HCT116 (cell line): ENCODE measurements at regions not wholly inside any gene's neighbourhood (a gene's known extent, or its start where the extent isn't known, plus 50 kb on each side); places are given as distances from the start of the nearest gene placed in this dataset.
A peak's percentile ranks its signal among the peaks of the same experiment; 100 is the strongest.
"Not testable (repeated sequence)": the region's sequence is repeated elsewhere in the genome, so short reads cannot be mapped to it uniquely, and the experiment has no call there.

Experiments
- ATAC-seq: fragments of 200-7000 bp; cut with Tn5 transposase; 2 replicates; pipeline ENCODE4 v1.9.1; 2020; ENCODE audit warnings: mild to moderate bottlenecking, moderate library complexity
- BruUV-seq: library from RNA; stranded (reverse); fragments of 400-500 nt; replicated peaks from 2 replicates; lab custom pipeline; 2021; lab: Mats Ljungman, UMichigan
- CTCF ChIA-PET: fragments of 300-600 bp; sonication (Branson Sonifier 250); formaldehyde crosslinking; loops from one replicate; lab custom pipeline; 2021; ENCODE audit warnings: antibody characterized with exemption; lab: Charles Lee
- POLR2A ChIA-PET: fragments of 300-600, 350-600 bp; sonication (Branson Sonifier 250); formaldehyde crosslinking; loops from one replicate; lab custom pipeline; 2021; ENCODE audit warnings: antibody characterized with exemption; lab: Charles Lee
- RAD21 ChIA-PET, 2 experiments: fragments of 300-600 bp; sonication (Branson Sonifier 250); formaldehyde crosslinking; loops; one replicate each; lab custom pipeline; 2023; ENCODE audit warnings: low total read pairs in 2 of 2; ENCODE audit not compliant: uncharacterized antibody in 2 of 2, unreplicated experiment in 2 of 2, low non-redundant PET in 1 of 2; lab: Charles Lee
- DNase-seq: peaks from one replicate; pipeline ENCODE4 v3.0.0-alpha.2; 2010; ENCODE audit warnings: low read depth, low spot score
- H2AFZ ChIP-seq: fragments of 200-600 bp; shearing (Covaris generic), sonication (generic); 2 replicates; pipeline ENCODE4 v1.6.1; 2017; ENCODE audit warnings: low read depth, mixed run types, mixed read lengths, antibody characterized with exemption, low read length; ENCODE audit not compliant: poor library complexity, severe bottlenecking
- H3K27ac ChIP-seq: 2 replicates; pipeline ENCODE4 v1.5.1; 2012; ENCODE audit warnings: low read depth, low read length
- H3K27me3 ChIP-seq: fragments of 200-600 bp; sonication (generic); 2 replicates; pipeline ENCODE4 v1.6.1; 2016; ENCODE audit warnings: mixed run types, low read length, mixed read lengths; ENCODE audit not compliant: insufficient read depth
- H3K36me3 ChIP-seq, 2 experiments: fragments of 200-500 bp in 1 of 2; fragments of 200-600 bp in 1 of 2; sonication (Bioruptor generic) in 1 of 2; sonication (generic) in 1 of 2; 2 replicates each; pipeline versions ENCODE4 v1.5.1 to v1.6.1; 2014 to 2016; ENCODE audit warnings: low read length in 2 of 2, inconsistent platforms in 1 of 2, mixed read lengths in 1 of 2, mixed run types in 1 of 2; ENCODE audit not compliant: insufficient read depth in 2 of 2, control insufficient read depth in 1 of 2
- H3K4me1 ChIP-seq, 2 experiments: fragments of 200-600 bp in 1 of 2; sonication (generic) in 1 of 2; 2 replicates each; pipeline versions ENCODE4 v1.5.1 to v1.6.1; 2012 to 2017; ENCODE audit warnings: low read length in 2 of 2, inconsistent platforms in 1 of 2, mild to moderate bottlenecking in 1 of 2, mixed read lengths in 1 of 2, mixed run types in 1 of 2, moderate library complexity in 1 of 2; ENCODE audit not compliant: insufficient read depth in 2 of 2, control insufficient read depth in 1 of 2
- H3K4me2 ChIP-seq: fragments of 200-600 bp; sonication (generic); 2 replicates; pipeline ENCODE4 v1.6.1; 2017; ENCODE audit warnings: mixed run types, low read length, mixed read lengths
- H3K4me3 ChIP-seq, 2 experiments: fragments of 200-600 bp in 1 of 2; sonication (generic) in 1 of 2; replicated peaks in 1 of 2; 2 replicates each; pipeline ENCODE4 v1.5.1; 2011 to 2016; ENCODE audit warnings: low read length in 2 of 2, control low read depth in 1 of 2, low read depth in 1 of 2, mild to moderate bottlenecking in 1 of 2, mixed read lengths in 1 of 2, mixed run types in 1 of 2
- H3K79me2 ChIP-seq: fragments of 200-600 bp; sonication (generic); 2 replicates; pipeline ENCODE4 v1.6.1; 2017; ENCODE audit warnings: mild to moderate bottlenecking, mixed run types, low read length, moderate library complexity, mixed read lengths; ENCODE audit not compliant: insufficient read depth
- H3K9ac ChIP-seq: fragments of 200-600 bp; sonication (generic); 2 replicates; pipeline ENCODE4 v1.6.1; 2016; ENCODE audit warnings: low read length, mixed read lengths
- H3K9me2 ChIP-seq: fragments of 200-600 bp; sonication (generic), shearing (Covaris generic); 2 replicates; pipeline ENCODE4 v1.6.1; 2017; ENCODE audit warnings: mixed run types, mild to moderate bottlenecking, moderate library complexity; ENCODE audit not compliant: insufficient read depth
- H3K9me3 ChIP-seq, 2 experiments: fragments of 200-500 bp in 1 of 2; fragments of 200-600 bp in 1 of 2; sonication (Bioruptor generic) in 1 of 2; sonication (generic) in 1 of 2; 2 replicates each; pipeline ENCODE4 v1.6.1; 2014 to 2017; ENCODE audit warnings: low read length in 2 of 2, mixed read lengths in 2 of 2, inconsistent platforms in 1 of 2, low read depth in 1 of 2, mild to moderate bottlenecking in 1 of 2, mixed run types in 1 of 2, moderate library complexity in 1 of 2; ENCODE audit not compliant: control insufficient read depth in 1 of 2, insufficient read depth in 1 of 2
- H4K20me1 ChIP-seq: fragments of 200-600 bp; sonication (generic), shearing (Covaris generic); 2 replicates; pipeline ENCODE4 v1.6.1; 2017; ENCODE audit warnings: mixed run types, mild to moderate bottlenecking, moderate library complexity; ENCODE audit not compliant: insufficient read depth
- RAD21 ChIP-seq: IDR thresholded peaks from 2 replicates; pipeline ENCODE4 v1.6.1; 2012; ENCODE audit warnings: low read depth, mild to moderate bottlenecking
- ZNF274 ChIP-seq: fragments of 200-500 bp; sonication (Bioruptor generic); IDR thresholded peaks from 2 replicates; pipeline ENCODE4 v1.6.1; 2014; ENCODE audit warnings: mild to moderate bottlenecking, low read depth, low read length, inconsistent platforms
- intact Hi-C: fragments of 100-400 bp; cut with micrococcal nuclease; formaldehyde crosslinking; loops from 2 replicates; pipeline ENCODE4 v1.10.0; 2022

DNA sequence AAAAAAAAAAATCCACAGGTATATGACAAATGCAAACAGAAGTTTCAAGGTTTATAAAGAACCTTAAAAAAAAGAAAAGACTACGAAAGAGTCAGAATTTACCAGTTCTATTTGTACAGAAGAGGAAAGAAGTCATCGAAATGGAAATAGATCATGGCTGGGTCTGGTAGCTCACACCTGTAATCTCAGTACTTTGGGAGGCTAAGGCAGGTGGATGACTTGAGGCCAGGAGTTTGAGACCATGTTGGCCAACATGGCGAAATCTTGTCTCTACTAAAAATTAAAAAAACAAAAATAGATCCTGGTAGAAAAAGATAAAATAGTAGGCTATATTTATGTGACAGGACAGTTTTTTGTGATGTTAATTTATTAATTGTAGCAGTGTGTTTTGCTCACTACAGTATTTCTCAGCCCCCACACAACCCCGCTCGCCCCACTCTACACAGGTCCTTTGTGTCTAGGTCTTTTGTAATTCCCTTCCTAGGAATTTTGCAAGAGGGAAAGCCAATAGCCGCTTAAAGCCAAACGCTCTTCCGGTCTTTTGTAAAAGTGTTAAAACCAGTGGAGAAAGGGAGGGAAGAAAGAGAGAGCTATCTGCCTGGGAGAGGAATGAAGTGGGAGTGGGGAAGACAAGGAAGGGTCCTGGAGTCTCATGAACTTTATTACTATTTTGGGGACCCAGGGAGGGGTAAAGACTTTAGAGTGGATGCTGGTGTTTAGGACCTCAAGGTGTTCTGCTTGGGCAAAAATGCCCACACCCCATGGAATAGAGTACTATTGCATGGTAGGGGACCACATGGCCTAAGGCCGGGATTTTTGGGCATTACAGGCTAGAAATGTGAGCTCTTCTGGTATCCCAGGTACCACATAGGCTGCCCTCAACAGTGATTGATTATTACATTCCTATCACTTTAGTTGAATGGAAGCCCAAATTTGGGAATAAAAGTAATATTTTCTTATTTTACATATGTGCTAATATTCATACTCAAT, 59.4 kb upstream of the XPO1 start:
- ChIA-PET POLR2A (no interaction called here), RAD21 (no interaction called here), CTCF (interaction anchor here (0.6 kb wide), 1 partner anchor 25 kb away, joined by 3 read pairs; no protein-coding TSS in a partner anchor)
- H3K27me3 ChIP-seq = no peaks in the 10 kb centered on the region
- H3K36me3 ChIP-seq = no peaks in the 10 kb centered on the region
- H4K20me1 ChIP-seq = no peaks in the 10 kb centered on the region
- H3K4me3 ChIP-seq = no peak overlapping the region
- peaks cover 0 to 4% of the 10 kb centered on the region in 2 experiments; a peak in 1 of 4 replicates for H3K9me3 ChIP-seq
- H3K79me2 ChIP-seq = no peaks in the 10 kb centered on the region
- TSS peak; percentile 95 for BruUV-seq
- H3K27ac ChIP-seq = peak overlapping the region; percentile 49
- no peaks in the 10 kb centered on the region; the same call in 1 of the 2 replicates for H3K9me2 ChIP-seq
- H3K4me2 ChIP-seq = peak overlapping the region; percentile 62; the same call in 1 of the 2 replicates
- DNase-seq = no peak
- peaks cover 8 to 22% of the 10 kb centered on the region in 2 experiments; a peak in 3 of 4 replicates for H3K4me1 ChIP-seq
- H3K9ac ChIP-seq = no peak overlapping the region
- peak overlapping the region; percentile 77 for H2AFZ ChIP-seq
- intact Hi-C loops = loop anchor here (2.0 kb wide), 1 partner anchor 61 kb away; no protein-coding TSS in a partner anchor
- TF ChIP-seq ZNF274 (no peak), RAD21 (no peak)
- ATAC-seq = no peak; the same call in 1 of the 2 replicates

- H3K9ac ChIP-seq, ATAC-seq, intact Hi-C loops, BruUV-seq, H3K36me3 ChIP-seq, H3K4me2 ChIP-seq, H3K27ac ChIP-seq, H3K9me3 ChIP-seq, H3K9me2 ChIP-seq, POLR2A ChIA-PET, H4K20me1 ChIP-seq, H2AFZ ChIP-seq, H3K27me3 ChIP-seq, DNase-seq, RAD21 ChIA-PET, H3K79me2 ChIP-seq, CTCF ChIA-PET, H3K4me3 ChIP-seq: not testable (repeated sequence)
- H3K4me1 ChIP-seq = peaks cover 6 to 17% of the 10 kb centered on the region in 2 experiments; a peak in 3 of 4 replicates
These were observed 56.0 kb upstream of the XPO1 start for GRCh38 chr2:61594201-61594600.

DNA sequence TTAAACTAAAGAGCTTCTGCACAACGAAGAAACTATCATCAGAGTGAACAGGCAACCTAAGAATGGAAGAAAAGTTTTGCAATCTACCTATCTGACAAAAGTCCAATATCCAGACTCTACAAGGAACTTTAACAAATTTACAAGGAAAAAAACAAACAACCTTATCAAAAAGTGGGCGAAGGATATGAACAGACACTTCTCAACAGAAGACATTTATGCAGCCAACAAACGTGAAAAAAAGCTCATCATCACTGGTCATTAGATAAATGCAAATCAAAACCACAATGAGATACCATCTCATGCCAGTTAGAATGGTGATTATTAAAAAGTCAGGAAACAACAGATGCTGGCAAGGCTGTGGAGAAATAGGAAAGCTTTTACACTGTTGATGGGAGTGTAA, 55.5 kb upstream of the XPO1 start:
- POLR2A ChIA-PET, intact Hi-C loops: not testable (repeated sequence)

More for the DNA sequence above, 55.5 kb upstream of the XPO1 start:
- BruUV-seq, H3K79me2 ChIP-seq, H3K9ac ChIP-seq, H3K36me3 ChIP-seq, H3K27ac ChIP-seq, H4K20me1 ChIP-seq, H3K9me3 ChIP-seq, RAD21 ChIA-PET, CTCF ChIA-PET, H3K4me2 ChIP-seq, ATAC-seq, DNase-seq, H3K27me3 ChIP-seq, H3K9me2 ChIP-seq, H2AFZ ChIP-seq, H3K4me3 ChIP-seq: not testable (repeated sequence)
- peaks cover 4 to 12% of the 10 kb centered on the region in 2 experiments; a peak in 3 of 4 replicates for H3K4me1 ChIP-seq
